ENCODE measurements at regions not wholly inside any gene's neighbourhood (a gene's known extent, or its start where the extent isn't known, plus 50 kb on each side); places are given as distances from the start of the nearest gene placed in this dataset.

DNA sequence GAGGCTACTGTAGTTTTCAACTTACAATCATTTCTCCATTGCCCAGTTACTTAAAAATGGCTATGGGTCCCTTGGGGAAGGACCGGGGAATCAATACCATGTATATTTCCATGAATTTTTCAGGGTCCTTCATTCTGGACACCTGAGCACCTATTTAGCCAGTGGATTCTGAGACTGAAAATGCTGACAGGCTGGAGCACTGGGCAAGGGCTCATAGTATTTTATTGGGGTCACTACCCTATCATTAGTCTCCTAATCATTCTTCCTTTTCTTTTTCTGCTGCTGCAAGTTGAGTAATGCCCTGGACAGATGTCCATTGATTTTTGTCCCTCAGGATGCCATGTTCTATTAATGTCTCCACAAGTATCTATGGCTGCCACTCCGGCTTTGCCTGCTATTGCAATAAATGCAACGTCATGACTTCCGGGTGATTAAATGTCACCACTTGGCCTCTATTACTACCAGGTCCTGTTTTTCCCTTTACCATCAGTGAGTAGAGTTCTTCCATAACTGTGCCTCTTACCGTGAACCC, 279.3 kb upstream of the FBXL7 start:
- TF ChIP-seq, protein P1, sequence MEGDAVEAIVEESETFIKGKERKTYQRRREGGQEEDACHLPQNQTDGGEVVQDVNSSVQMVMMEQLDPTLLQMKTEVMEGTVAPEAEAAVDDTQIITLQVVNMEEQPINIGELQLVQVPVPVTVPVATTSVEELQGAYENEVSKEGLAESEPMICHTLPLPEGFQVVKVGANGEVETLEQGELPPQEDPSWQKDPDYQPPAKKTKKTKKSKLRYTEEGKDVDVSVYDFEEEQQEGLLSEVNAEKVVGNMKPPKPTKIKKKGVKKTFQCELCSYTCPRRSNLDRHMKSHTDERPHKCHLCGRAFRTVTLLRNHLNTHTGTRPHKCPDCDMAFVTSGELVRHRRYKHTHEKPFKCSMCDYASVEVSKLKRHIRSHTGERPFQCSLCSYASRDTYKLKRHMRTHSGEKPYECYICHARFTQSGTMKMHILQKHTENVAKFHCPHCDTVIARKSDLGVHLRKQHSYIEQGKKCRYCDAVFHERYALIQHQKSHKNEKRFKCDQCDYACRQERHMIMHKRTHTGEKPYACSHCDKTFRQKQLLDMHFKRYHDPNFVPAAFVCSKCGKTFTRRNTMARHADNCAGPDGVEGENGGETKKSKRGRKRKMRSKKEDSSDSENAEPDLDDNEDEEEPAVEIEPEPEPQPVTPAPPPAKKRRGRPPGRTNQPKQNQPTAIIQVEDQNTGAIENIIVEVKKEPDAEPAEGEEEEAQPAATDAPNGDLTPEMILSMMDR (IDR thresholded peaks at IDR 0.05) = no peak
- no peak for TF ChIP-seq POLR2A (IDR thresholded peaks at IDR 0.05)

Data from esophagus squamous epithelium (tissue), 4 donors.